ENCODE measurements at regions not wholly inside any gene's neighbourhood (a gene's known extent, or its start where the extent isn't known, plus 50 kb on each side); places are given as distances from the start of the nearest gene placed in this dataset.

DNA sequence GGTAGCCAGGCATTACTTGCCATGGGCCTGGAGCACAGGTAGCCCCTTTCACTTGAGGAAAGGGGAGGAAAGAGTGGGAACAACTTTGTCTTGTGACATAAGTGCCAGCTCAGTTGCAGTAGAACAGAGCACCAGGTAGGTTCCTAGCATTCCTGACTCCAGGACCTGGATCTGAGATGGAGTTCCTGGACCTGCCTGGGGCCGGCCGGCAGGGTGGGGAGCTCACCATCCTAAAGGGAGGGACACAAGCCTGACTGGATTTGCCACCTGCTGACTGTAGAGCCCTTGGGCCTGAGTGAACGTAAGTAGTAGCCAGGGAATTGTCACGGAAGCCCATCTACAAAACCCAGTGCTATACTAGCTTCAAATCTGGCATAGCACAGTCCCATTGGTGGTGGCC, 653.3 kb upstream of the CDH6 start (continued):
- TF ChIP-seq TBP (IDR thresholded peaks at IDR 0.05; ENCODE audit: low read depth, low read length): no peak

Data from H1 (cell line).